ENCODE measurements at regions not wholly inside any gene's neighbourhood (a gene's known extent, or its start where the extent isn't known, plus 50 kb on each side); places are given as distances from the start of the nearest gene placed in this dataset.

DNA sequence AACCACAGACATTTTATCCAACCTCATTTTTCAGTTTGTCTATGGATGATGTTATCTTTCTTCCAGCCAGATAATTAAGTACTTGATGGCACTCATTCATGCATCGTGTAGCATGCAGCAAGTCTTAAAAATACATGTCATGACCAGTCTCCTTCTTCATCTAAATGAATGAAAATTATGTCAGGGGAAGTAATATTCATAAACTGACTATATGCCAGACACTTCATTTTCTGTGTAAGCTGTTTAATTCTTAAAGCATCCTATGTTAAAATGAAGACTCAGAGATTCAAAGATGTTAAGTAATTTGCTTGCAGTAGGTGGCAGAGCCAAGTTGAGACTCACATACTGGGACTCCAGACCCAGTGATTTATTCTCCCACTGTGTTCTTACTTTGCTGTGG is 181.7 kb upstream of the CD180 start:
- no peak for DNase-seq (ENCODE audit: low read depth)
- no peak overlapping the region for H3K4me3 ChIP-seq (replicated peaks; ENCODE audit: low read depth, low read length)
- TF ChIP-seq, protein P1, sequence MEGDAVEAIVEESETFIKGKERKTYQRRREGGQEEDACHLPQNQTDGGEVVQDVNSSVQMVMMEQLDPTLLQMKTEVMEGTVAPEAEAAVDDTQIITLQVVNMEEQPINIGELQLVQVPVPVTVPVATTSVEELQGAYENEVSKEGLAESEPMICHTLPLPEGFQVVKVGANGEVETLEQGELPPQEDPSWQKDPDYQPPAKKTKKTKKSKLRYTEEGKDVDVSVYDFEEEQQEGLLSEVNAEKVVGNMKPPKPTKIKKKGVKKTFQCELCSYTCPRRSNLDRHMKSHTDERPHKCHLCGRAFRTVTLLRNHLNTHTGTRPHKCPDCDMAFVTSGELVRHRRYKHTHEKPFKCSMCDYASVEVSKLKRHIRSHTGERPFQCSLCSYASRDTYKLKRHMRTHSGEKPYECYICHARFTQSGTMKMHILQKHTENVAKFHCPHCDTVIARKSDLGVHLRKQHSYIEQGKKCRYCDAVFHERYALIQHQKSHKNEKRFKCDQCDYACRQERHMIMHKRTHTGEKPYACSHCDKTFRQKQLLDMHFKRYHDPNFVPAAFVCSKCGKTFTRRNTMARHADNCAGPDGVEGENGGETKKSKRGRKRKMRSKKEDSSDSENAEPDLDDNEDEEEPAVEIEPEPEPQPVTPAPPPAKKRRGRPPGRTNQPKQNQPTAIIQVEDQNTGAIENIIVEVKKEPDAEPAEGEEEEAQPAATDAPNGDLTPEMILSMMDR (IDR thresholded peaks at IDR 0.05; ENCODE audit: low read length, missing control alignments) = no peak

DNA sequence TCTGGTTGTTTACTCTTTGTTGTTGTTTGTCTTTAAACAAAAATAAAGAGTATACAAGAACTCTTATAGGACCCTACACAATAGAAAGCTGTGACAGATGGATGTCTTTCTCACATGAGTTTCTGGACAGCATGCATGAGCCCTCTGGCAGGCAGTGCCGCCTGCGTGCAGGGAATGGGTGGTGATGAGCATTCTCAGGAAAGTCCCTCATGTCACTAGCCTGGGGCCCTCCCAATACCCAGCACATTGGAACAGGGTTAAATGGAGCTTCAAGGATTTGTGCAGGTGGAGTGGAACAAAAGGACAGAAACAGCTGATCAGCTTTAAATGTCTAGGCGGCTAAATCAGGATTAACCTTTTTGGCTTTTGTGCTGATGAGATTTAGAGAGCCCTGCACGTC is 181.0 kb upstream of the CD180 start:
- H3K4me3 ChIP-seq (replicated peaks; ENCODE audit: low read depth, low read length) = no peak overlapping the region
- TF ChIP-seq, protein P1 (IDR thresholded peaks at IDR 0.05; ENCODE audit: low read length, missing control alignments) = no peak
- no peak for DNase-seq (ENCODE audit: low read depth)

DNA sequence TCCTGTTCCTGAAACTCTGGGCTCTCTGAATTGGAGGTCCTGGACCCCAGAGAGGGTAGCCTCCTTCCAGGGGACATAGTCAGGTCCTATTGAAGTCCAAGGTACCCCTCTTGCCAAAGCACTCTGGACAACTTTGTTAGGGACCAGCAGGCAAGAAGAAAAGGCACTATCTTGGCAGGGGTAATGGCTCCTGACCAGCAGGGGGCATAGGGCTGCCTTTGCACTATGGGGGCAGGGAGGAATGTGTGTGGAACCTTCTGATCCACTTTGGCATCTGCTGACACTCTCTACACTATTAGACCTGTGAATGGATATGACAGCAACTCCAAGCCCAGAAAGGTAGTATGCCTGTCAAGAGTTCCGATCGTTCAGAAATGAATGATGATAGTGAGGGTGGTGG is 179.0 kb upstream of the CD180 start:
- DNase-seq (ENCODE audit: low read depth) = no peak
- H3K4me3 ChIP-seq (replicated peaks; ENCODE audit: low read depth, low read length) = no peak overlapping the region
- TF ChIP-seq, protein P1 (IDR thresholded peaks at IDR 0.05; ENCODE audit: low read length, missing control alignments) = no peak

DNA sequence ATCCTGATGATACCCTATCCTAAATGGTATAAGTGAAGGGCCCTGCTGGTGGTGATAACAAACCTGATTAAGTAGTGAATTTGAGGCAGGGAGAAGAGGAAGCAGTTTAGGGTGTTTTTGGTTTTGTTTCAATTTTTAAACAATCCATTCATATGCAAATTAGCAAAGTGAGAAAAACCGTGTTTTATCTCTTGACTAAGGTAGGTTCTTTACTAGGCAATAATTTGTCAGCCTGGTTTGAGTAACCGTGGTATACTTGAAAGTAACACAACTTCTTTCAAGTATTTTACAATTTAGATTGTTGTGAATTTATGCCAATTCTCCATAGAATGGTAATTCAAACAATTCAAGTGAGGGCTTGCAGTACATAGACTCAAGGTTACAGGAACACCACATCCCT is 177.8 kb upstream of the CD180 start:
- H3K4me3 ChIP-seq (replicated peaks; ENCODE audit: low read depth, low read length) = no peak overlapping the region
- TF ChIP-seq, protein P1 (IDR thresholded peaks at IDR 0.05; ENCODE audit: low read length, missing control alignments) = no peak
- no peak for DNase-seq (ENCODE audit: low read depth)

DNA sequence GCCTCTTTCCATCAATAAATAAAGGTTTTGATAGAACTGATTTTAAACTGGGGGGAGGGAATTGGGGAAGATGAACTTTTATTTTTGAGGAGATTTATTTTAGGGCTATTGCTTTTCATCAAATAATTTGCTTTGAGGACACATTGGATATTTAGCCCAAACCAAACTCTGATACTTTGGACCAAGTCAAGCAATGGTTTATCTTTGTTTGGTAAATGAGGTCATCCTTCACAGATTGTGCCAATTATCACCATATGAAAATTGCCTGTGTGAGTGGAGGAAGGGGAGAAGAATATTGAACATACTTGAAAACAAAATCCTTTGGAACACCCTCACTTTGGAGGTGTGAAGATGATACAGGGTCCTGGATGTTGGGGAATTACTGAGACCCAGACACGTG is 176.9 kb upstream of the CD180 start:
- TF ChIP-seq, protein P1 (IDR thresholded peaks at IDR 0.05; ENCODE audit: low read length, missing control alignments) = no peak
- H3K4me3 ChIP-seq (replicated peaks; ENCODE audit: low read depth, low read length) = no peak overlapping the region
- no peak for DNase-seq (ENCODE audit: low read depth)

DNA sequence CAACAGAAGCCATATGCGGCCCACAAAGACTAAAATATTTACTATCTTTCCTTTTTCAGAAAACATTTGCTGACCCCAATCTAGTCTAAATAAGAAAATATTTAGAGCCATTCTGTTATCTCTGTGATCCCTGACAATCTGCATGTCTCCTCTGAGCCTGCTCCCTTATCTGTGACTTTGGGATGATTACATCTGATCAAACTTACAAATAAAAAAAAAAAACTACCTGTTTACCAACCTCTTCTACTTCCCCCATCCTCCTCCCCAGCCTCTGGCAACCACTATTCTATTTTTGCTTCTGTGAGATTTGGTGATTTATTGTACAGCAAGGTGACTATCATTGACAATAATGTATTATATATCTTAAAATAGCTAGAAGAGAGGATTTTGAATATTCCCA is 176.3 kb upstream of the CD180 start:
- TF ChIP-seq, protein P1 (IDR thresholded peaks at IDR 0.05; ENCODE audit: low read length, missing control alignments) = no peak
- H3K4me3 ChIP-seq (replicated peaks; ENCODE audit: low read depth, low read length) = no peak overlapping the region
- no peak for DNase-seq (ENCODE audit: low read depth)

DNA sequence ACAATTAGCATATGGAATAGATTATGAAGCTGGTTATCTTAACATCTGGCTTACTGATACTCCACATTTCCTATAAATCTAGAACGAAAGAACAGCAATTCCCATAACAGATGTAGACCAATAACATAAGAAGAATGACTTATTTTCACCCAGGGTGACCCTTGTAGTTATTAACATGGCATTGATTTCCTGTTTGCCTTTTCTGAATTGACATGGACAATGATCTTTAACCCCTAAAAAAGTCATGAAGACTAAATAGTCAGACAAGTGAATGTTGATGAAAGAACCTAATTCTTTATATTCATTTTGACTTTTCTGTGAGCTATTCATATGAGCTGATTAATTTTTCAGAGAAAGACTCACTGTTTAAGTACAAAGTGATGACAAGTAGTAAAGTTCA is 175.3 kb upstream of the CD180 start:
- DNase-seq (ENCODE audit: low read depth) = no peak
- H3K4me3 ChIP-seq (replicated peaks; ENCODE audit: low read depth, low read length) = no peak overlapping the region
- TF ChIP-seq, protein P1 (IDR thresholded peaks at IDR 0.05; ENCODE audit: low read length, missing control alignments) = no peak
